Dendritic cell treated with granulocyte-macrophage colony-stimulating factor and Interleukin-4, amounts not matched to agents 40 ng/mL and 50 ng/mL, for 4 days (primary cell): ENCODE measurements at regions not wholly inside any gene's neighbourhood (a gene's known extent, or its start where the extent isn't known, plus 50 kb on each side); places are given as distances from the start of the nearest gene placed in this dataset.

Experiments used
- H3K27ac Mint-ChIP-seq: one replicate; pipeline ENCODE4 v1.8.0; 2022; ENCODE audit warnings: mild to moderate bottlenecking, mixed read lengths
- H3K27me3 Mint-ChIP-seq: one replicate; pipeline ENCODE4 v1.8.0; 2022; ENCODE audit warnings: mild to moderate bottlenecking, mixed read lengths
- H3K36me3 Mint-ChIP-seq: one replicate; pipeline ENCODE4 v1.8.0; 2022; ENCODE audit warnings: low read depth, mixed read lengths
- H3K4me1 Mint-ChIP-seq: one replicate; pipeline ENCODE4 v1.8.0; 2022; ENCODE audit warnings: low read depth, mixed read lengths
- H3K4me3 Mint-ChIP-seq: one replicate; pipeline ENCODE4 v1.8.0; 2022; ENCODE audit warnings: mild to moderate bottlenecking, moderate library complexity, mixed read lengths
- H3K9me3 Mint-ChIP-seq: one replicate; pipeline ENCODE4 v1.8.0; 2022; ENCODE audit warnings: mixed read lengths
- intact Hi-C: fragments of 100-400 bp; cut with micrococcal nuclease; formaldehyde crosslinking; loops from one replicate; pipeline ENCODE4 v1.15.0; 2022

- no peaks in the 10 kb centered on the region for H3K9me3 Mint-ChIP-seq
- H3K27ac Mint-ChIP-seq: no peak overlapping the region
- no peak overlapping the region for H3K4me3 Mint-ChIP-seq
- peaks cover 17% of the 10 kb centered on the region for H3K4me1 Mint-ChIP-seq
- no peaks in the 10 kb centered on the region for H3K36me3 Mint-ChIP-seq
- intact Hi-C loops: no loop called here
- peaks cover 4% of the 10 kb centered on the region for H3K27me3 Mint-ChIP-seq
Measured at GRCh38 chr21:36548866-36549265, 68.9 kb upstream of the CLDN14 start.

- peaks cover 17% of the 10 kb centered on the region for H3K4me1 Mint-ChIP-seq
- no peak overlapping the region for H3K27ac Mint-ChIP-seq
- no peaks in the 10 kb centered on the region for H3K9me3 Mint-ChIP-seq
- intact Hi-C loops: no loop called here
- no peaks in the 10 kb centered on the region for H3K36me3 Mint-ChIP-seq
- H3K4me3 Mint-ChIP-seq: no peak overlapping the region
- peaks cover under 1% of the 10 kb centered on the region for H3K27me3 Mint-ChIP-seq
Measured at GRCh38 chr21:36549470-36549869, 69.5 kb upstream of the CLDN14 start.

GRCh38 chr21:36550761-36551160 lies 70.8 kb upstream of the CLDN14 start:
- H3K4me1 Mint-ChIP-seq: peaks cover 17% of the 10 kb centered on the region
- no peaks in the 10 kb centered on the region for H3K27me3 Mint-ChIP-seq
- H3K36me3 Mint-ChIP-seq: no peaks in the 10 kb centered on the region
- no peaks in the 10 kb centered on the region for H3K9me3 Mint-ChIP-seq
- intact Hi-C loops: no loop called here
- no peak overlapping the region for H3K27ac Mint-ChIP-seq
- no peak overlapping the region for H3K4me3 Mint-ChIP-seq

GRCh38 chr21:36551321-36551720 lies 71.4 kb upstream of the CLDN14 start:
- Mint-ChIP-seq H3K4me3 (no peak overlapping the region), H3K27ac (no peak overlapping the region), H3K36me3 (no peaks in the 10 kb centered on the region), H3K9me3 (no peaks in the 10 kb centered on the region), H3K27me3 (peaks cover 1% of the 10 kb centered on the region), H3K4me1 (peaks cover 17% of the 10 kb centered on the region)
- intact Hi-C loops: no loop called here

- no peaks in the 10 kb centered on the region for H3K9me3 Mint-ChIP-seq
Measured at GRCh38 chr21:36551731-36552433, 72.0 kb upstream of the CLDN14 start.

GRCh38 chr21:36552434-36552785 lies 72.5 kb upstream of the CLDN14 start:
- Mint-ChIP-seq H3K4me1 (peaks cover 17% of the 10 kb centered on the region), H3K27me3 (peaks cover 1% of the 10 kb centered on the region), H3K27ac (no peak overlapping the region), H3K9me3 (no peaks in the 10 kb centered on the region), H3K4me3 (no peak overlapping the region), H3K36me3 (no peaks in the 10 kb centered on the region)
- intact Hi-C loops: no loop called here

More at GRCh38 chr21:36551731-36552433, 72.0 kb upstream of the CLDN14 start:
- Mint-ChIP-seq H3K4me3 (peak overlapping the region; percentile 35), H3K27me3 (peaks cover 1% of the 10 kb centered on the region), H3K27ac (no peak overlapping the region), H3K36me3 (no peaks in the 10 kb centered on the region), H3K4me1 (peaks cover 17% of the 10 kb centered on the region)
- intact Hi-C loops: no loop called here

- H3K27ac Mint-ChIP-seq: no peak overlapping the region
- peaks cover 1% of the 10 kb centered on the region for H3K27me3 Mint-ChIP-seq
- H3K4me1 Mint-ChIP-seq: peaks cover 17% of the 10 kb centered on the region
- intact Hi-C loops: no loop called here
- no peak overlapping the region for H3K4me3 Mint-ChIP-seq
- H3K9me3 Mint-ChIP-seq: no peaks in the 10 kb centered on the region
- H3K36me3 Mint-ChIP-seq: no peaks in the 10 kb centered on the region
Measured at GRCh38 chr21:36553406-36553805, 73.5 kb upstream of the CLDN14 start.

- Mint-ChIP-seq H3K36me3 (no peaks in the 10 kb centered on the region), H3K9me3 (no peaks in the 10 kb centered on the region), H3K27me3 (peaks cover 1% of the 10 kb centered on the region), H3K4me1 (peaks cover 17% of the 10 kb centered on the region), H3K27ac (no peak overlapping the region), H3K4me3 (no peak overlapping the region)
- intact Hi-C loops: no loop called here
Measured at GRCh38 chr21:36554411-36555157, 74.7 kb upstream of the CLDN14 start.

GRCh38 chr21:36555199-36555800 lies 75.4 kb upstream of the CLDN14 start:
- Mint-ChIP-seq H3K4me3 (no peak overlapping the region), H3K36me3 (no peaks in the 10 kb centered on the region), H3K4me1 (peaks cover 17% of the 10 kb centered on the region), H3K27ac (no peak overlapping the region), H3K9me3 (no peaks in the 10 kb centered on the region), H3K27me3 (peaks cover 1% of the 10 kb centered on the region)
- intact Hi-C loops: no loop called here

GRCh38 chr21:36557316-36557715 lies 77.4 kb upstream of the CLDN14 start:
- Mint-ChIP-seq H3K36me3 (no peaks in the 10 kb centered on the region), H3K9me3 (no peaks in the 10 kb centered on the region), H3K27me3 (peaks cover 1% of the 10 kb centered on the region), H3K4me1 (no peaks in the 10 kb centered on the region), H3K4me3 (no peak overlapping the region), H3K27ac (no peak overlapping the region)
- intact Hi-C loops: no loop called here

- no peak overlapping the region for H3K27ac Mint-ChIP-seq
- no peak overlapping the region for H3K4me3 Mint-ChIP-seq
- no peaks in the 10 kb centered on the region for H3K36me3 Mint-ChIP-seq
- no peaks in the 10 kb centered on the region for H3K9me3 Mint-ChIP-seq
- H3K27me3 Mint-ChIP-seq: no peaks in the 10 kb centered on the region
- intact Hi-C loops: no loop called here
- H3K4me1 Mint-ChIP-seq: no peaks in the 10 kb centered on the region
Measured at GRCh38 chr21:36560933-36561575, 81.1 kb upstream of the CLDN14 start.

GRCh38 chr21:36563341-36563926 lies 83.5 kb upstream of the CLDN14 start:
- no peaks in the 10 kb centered on the region for H3K4me1 Mint-ChIP-seq
- H3K9me3 Mint-ChIP-seq: no peaks in the 10 kb centered on the region
- no peaks in the 10 kb centered on the region for H3K27me3 Mint-ChIP-seq
- intact Hi-C loops: no loop called here
- no peaks in the 10 kb centered on the region for H3K36me3 Mint-ChIP-seq
- H3K27ac Mint-ChIP-seq: no peak overlapping the region
- H3K4me3 Mint-ChIP-seq: no peak overlapping the region

GRCh38 chr21:36564647-36565046 lies 84.7 kb upstream of the CLDN14 start:
- H3K36me3 Mint-ChIP-seq: no peaks in the 10 kb centered on the region
- no peaks in the 10 kb centered on the region for H3K27me3 Mint-ChIP-seq
- H3K4me3 Mint-ChIP-seq: no peak overlapping the region
- H3K27ac Mint-ChIP-seq: no peak overlapping the region
- no peaks in the 10 kb centered on the region for H3K4me1 Mint-ChIP-seq
- intact Hi-C loops: no loop called here
- no peaks in the 10 kb centered on the region for H3K9me3 Mint-ChIP-seq

GRCh38 chr21:36565540-36565939 lies 85.6 kb upstream of the CLDN14 start:
- H3K27me3 Mint-ChIP-seq: no peaks in the 10 kb centered on the region
- H3K27ac Mint-ChIP-seq: no peak overlapping the region
- H3K36me3 Mint-ChIP-seq: no peaks in the 10 kb centered on the region
- intact Hi-C loops: no loop called here
- H3K4me1 Mint-ChIP-seq: no peaks in the 10 kb centered on the region
- H3K4me3 Mint-ChIP-seq: no peak overlapping the region
- no peaks in the 10 kb centered on the region for H3K9me3 Mint-ChIP-seq
